NCI-H345 treated with DMSO at 0.1 percent for 48 hours (cell line): ENCODE measurements at regions not wholly inside any gene's neighbourhood (a gene's known extent, or its start where the extent isn't known, plus 50 kb on each side); places are given as distances from the start of the nearest gene placed in this dataset.

ENCODE experiments used
- DNase-seq: peaks from one replicate; lab custom pipeline; 2025; ENCODE audit not compliant: unreplicated experiment; lab: John Stamatoyannopoulos, UW

DNA sequence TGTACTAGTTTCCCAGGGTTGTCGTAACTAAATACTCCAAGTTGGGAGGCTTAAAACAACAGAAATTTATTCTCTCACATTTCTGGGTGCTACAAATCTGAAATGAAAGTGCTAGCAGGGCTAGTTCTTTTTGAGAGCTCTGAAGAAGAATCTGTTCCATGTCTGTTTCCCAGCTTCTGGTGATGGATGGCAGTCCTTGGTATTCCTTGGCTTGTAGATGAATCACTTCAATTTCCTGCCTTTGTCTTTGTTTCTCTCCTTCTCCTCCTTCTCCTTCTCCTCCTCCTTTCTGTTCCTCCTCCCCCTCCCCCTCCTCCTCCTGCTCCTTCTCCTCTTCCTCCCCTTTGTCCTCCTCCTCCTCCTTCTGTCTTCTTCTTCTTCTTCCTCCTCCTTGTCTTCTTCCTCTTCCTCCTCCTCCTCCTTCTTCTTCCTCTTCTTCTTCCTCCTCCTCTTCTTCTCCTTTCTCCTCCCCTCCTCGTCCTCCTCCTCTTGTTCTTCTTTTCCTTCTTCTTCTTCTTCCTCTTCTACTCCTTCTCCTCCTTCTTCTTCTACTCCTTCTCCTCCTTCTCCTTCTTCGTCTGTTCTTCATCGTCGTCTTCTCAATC, 104.7 kb upstream of the ANKRD55 start:
- DNase-seq = no peak

DNA sequence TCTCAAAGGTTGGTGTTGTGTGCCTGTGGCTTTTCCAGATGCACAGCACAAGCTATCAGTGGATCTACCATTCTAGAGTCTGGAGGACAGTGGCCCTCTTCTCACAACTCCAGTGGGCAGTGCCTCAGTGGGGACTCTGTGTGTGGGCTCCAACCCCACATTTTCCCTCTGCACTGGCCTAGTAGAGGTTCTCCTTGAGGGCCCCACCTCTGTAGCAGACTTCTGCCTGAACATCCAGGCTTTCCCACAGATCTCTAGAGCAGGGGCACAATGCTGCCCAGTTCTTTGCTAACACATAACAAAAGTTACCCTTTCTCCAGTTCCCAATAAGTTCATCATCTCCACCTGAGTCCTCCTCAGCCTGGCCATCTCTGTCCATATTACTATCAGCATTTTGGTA, 102.1 kb upstream of the ANKRD55 start:
- DNase-seq = no peak

DNA sequence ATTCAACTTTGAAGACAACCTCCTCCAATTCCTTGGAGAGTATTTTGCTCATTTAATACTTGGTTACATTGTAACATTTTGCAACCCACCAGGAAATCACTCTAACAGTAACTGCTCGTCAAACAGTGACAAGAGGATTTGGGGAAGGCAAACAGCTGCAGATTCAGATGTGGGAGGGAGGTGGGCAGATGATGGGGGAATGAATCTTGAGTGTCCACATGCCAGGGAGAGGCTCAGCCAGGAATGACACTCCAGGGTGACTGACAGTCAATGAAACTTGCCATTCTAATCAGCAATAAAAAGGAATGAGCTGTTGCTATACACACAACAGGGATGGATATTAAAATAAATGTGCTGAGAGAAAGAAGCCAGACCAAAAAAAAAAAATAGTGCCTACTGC, 97.7 kb upstream of the ANKRD55 start:
- no peak for DNase-seq

DNA sequence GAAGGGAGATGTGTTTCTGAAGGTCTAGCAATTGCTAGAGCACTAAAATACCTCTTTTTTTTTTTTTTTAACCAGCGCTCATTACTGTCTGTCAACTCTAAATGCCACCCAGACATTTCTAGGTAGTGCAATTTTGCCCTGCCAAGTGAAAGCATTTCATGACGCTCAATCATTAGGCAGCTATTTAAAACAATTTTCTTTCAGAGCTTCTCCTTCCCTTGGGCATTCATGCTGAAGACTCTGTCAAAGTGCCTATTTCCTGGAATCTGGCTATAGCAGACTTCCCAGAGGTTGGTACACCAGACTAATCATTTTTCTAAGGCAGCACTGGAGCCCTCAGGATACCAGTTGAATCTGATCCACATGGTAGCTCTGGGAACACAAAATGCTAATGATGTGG, 97.0 kb upstream of the ANKRD55 start:
- DNase-seq = no peak

DNA sequence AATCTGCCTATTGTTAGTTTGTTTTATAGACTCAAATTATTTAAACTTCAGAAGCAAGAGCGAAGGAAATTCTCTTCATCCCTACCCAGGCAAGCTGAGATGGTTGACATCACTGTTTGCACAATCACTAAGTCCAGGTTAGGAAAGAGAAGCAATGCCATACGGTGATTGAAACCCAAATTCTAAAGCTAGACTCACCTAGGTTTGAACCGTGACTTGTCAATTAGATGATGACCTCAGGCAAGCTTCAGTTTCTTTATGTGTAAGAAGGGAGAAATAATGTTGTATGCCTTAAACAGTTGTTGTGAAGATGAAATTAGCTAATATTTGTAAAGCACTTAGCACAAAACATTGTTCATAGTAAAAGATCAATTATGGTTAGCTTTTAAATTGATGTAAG, 96.5 kb upstream of the ANKRD55 start:
- DNase-seq = no peak

DNA sequence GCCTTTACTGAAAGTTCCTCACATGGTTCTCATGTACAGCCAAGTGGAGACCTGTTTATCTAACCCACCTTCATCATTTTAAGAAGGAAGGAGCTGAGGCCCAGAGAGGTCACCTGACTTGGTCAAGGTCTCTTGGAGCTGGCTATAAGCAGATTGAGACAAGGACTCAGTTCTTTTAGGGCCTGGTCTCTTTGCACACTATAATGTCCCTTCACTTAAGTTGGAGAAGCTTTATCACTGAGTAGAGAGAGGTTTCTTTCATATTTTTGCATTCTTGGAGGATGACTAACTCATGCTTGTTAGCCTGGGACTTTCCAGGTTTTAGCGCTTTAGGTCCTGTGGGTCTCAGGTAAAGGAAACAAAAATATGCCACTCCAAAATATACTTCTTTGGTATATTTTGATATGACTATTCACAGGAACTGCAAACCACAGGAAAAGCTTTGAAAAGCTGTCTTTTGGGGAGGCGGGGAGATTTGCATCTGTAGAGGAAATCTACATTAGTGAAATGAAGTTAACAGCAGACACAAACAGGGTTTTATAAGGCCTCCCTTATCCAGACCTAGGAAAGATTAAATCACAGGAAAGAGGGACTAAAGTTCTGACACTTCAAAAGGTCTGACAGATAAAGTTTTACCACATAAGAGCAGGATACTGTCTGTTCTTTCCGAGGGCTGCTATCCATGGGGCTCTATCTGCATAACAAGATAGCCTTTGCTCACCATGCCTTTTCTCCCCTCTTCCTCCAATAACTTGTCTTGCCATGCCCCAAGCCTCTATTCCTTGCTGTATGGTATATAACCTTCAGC, 95.8 kb upstream of the ANKRD55 start:
- no peak for DNase-seq

DNA sequence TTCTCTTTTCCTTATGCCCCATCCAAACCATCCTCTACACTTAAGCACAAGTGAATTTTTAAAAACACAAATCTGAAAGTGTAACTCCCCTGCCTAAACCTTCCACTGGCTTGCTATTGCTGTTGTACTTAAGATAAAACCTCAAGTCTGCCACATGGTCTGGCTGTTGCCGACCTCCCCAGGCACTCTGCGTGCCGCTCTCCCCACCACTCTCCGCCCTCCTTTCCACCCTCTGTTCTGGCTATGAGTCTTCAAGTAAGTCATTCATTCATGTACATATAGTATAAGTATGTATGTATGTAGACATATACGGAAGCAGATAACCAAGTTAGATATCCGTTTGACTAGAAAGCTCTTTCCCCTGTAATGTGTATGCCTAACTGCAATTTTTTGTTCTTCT, 94.7 kb upstream of the ANKRD55 start:
- DNase-seq = no peak

DNA sequence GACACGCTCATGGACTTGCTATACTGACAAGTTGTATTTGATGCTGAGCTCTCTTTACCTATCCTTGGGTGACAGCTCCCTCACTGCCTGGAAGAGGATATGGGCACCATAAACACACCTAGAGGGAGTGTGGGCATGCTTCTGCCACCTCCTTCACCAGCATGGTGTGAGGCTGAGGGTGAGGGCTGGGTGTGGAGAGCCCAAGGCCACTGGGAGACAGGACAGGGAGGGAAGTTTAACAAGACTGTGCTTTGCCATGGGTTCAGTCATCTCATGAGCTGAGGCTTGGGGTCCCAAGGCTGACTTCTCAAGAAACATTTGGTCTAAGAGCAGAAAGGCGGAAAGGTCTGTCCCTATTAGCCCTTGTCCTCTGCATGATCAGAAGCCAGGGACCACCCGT, 93.6 kb upstream of the ANKRD55 start:
- no peak for DNase-seq

DNA sequence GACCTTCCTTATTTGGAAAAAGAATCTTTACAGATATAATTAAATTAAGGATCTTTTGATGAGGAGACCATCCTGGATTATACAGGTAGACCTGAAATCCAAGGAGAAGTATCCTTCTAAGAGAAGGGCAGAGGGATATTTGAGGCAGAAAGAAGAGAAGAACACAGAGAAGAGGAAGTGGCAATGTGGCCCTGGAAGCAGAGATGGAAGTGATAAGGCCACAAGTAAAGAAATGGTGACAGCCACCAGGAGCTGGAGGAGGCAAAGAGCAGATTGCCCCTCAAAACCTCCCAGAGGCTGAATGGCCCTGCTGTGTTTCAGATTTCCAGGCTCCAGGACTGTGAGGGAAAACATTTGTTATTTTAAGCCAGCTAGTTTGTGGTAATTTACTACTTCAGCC, 93.0 kb upstream of the ANKRD55 start:
- DNase-seq = no peak

DNA sequence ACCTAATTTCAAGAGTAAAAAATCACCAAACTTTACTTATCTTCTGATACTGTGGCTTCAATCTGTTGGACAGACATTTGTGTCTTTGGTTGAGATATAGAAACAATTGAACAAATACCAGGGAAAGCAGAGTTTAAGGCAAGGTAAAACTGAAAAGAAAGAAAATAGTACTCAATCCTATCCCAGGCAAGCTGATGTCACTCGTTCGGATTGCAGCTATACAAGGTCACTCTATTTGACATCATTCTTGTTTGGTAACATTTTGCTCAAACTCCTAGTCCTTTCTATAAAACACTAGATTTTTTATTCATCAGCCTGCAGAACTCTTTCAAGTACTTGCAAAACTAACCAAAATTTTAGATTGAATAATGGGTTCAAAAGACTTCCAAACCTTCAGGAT, 91.9 kb upstream of the ANKRD55 start:
- DNase-seq = no peak

DNA sequence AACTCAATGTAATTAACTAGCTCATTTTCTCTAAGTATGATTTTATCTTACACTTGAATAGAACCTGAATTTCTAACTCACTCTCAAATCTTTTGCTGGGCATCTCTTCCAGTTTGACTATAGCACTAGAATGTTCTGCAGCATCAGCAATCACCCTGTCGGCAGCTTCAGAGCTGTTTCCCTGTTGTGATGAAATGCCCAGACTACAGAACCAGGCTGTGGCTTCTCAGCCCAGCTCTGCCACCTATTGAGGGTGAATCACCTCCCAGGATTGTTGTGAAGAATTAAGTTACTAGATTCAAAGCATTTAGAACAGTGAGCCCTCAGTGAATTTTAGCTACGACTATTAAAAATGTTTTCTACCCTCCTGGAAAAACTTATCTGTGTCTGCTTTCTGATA, 90.4 kb upstream of the ANKRD55 start:
- no peak for DNase-seq

DNA sequence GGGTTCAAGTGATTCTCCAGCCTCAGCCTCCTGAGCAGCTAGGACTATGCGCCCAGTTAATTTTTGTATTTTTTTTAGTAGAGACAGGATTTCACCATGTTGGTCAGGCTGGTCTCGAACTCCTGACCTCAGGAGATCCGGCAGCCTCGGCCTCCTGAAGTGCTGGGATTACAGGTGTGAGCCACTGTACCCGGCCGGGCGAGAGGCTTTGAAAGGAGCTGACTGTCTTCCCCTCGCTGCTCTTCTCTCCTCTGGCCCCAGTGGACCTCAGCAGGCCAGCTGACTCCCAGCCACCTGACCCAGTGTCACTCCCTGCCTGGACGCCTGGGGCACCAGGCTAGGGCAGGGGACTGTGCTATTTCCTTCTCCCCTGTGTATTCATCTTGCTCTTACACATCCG, 89.5 kb upstream of the ANKRD55 start:
- no peak for DNase-seq

DNA sequence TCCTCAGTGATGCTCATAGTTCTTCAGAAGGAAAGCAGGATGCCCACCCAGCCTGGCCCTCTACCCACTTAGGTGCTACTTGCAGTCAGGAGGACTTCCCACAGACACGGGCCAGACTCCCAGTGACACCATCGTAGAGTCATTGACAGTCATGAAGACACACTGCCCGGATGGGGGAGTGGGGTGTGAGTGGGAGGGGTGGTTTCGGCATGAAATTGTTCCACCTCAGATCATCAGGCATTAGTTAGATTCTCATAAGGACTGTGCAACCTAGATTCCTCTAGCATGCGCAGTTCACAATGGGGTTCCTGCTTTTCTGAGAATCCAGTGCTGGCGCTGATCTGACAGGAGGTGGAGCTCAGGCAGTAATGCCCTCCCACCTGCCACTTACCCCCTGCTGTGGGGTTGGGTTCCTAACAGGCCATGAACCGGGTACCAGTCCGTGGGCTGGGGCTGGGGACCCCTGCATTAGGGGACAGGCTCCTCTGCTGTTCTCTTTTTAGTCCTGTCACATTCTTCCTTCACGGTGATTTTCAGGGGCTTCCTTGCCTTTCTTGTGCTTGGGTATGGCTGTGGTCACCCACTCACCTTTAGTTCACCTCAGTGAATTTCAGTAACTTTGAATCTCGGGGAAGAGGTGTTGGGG, 88.2 kb upstream of the ANKRD55 start:
- DNase-seq = no peak

DNA sequence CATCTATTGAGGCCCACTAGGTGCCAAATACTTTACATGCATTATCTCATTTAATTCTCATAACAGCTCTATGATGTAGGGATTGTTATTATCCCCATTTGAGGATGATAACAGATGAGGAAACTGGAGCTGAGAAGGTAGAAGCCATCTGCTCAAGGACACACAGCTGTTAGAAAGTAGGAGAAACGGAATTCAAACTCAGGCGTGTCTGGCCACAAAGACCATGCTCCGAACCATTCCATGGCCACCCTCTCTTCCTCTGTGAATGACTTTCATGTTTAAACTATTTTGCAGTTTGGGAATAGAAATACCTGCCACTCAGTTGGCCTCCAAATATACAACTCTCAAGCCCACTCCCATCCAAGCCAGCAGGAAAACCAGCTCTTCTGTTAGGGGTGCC, 87.6 kb upstream of the ANKRD55 start:
- no peak for DNase-seq

DNA sequence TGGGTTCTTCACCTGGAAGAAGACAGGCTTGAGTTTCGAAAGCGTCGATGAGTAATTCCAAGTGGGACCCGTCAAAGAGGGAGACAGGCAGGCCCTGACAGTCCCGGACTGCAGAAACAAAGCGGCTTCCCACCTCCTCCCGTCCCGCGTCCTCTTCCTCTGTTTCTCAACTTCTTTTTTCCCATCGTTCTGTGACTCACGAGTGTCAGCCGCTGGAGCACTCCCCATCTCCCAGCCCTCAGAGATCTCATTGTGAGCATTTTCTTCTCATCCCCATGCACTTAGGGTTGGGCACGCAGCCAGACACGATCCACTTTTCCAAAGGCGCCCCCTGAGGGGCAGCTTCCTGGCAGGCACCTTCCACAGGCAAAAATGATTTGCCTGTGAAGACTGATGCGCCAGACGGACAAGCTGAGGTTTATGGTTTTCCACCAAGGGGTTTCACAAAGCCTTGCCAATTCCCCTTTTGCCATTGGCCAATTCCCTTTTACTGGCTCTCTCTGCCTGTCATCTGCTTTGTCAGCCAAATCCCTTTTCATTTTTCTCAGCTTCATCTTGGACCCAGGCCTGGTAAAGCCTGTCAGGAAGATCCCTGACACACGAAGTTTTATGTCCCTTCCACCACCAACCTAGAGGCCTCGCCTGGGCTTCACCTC, 86.5 kb upstream of the ANKRD55 start:
- peak; percentile 45 for DNase-seq

DNA sequence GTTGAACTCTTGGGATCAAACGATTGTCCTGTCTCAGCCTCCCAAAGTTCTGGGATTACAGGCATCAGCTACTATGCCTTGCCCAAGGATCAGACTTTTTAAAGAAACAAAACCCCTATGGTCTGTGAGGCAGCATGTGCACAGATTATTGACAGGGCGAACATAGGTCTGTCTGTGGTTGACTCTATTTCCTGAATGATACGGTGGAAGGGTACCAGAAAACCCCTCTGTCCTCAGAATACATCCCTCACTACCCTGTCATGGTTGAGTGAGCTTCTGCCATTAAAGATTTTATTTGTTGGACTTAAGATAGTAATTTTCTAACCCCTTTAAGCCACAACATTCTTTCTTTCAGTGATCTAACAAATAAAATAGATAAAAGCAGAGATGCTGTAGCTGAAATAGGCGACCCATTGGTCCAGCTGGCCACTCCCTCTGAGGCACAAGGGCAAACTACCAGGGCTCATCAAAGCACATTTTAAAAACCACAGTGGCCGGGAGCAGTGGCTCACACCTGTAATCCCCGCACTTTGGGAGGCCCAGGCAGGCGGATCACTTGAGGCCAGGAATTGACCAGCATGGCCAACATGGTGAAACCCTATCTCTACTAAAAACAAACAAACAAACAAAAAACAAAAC, 84.9 kb upstream of the ANKRD55 start:
- DNase-seq = no peak

DNA sequence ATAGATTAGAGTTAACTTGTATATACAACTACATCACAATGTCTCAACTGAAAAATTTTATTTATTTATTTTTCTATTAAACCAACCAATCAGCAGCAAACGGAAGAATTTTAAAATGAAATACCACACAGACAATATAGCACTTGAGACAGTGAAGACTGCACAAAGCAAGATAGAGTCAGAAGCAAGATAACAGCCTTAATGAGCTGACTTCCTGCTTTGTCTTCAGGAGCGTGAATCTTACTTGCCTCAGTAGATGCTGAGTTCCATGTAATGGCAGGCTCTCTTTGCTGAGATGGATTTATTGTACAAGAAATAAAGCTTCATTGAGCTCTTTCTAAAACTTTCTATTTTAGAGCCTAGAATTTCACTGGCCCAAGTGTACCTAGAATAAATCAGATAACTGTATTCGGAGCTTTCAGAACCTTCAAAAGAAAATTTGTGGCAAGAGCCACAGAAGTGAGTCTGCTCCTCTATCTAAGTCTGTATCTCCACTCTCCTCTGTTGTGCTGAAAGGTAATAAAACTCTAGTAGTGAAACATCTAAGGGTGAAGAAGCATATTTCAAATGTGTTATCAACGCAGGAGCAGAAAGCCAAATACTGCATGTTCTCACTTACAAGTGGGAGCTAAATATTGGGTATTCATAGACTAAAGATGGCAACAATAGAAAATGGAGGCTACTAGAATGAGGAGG, 83.3 kb upstream of the ANKRD55 start:
- no peak for DNase-seq

DNA sequence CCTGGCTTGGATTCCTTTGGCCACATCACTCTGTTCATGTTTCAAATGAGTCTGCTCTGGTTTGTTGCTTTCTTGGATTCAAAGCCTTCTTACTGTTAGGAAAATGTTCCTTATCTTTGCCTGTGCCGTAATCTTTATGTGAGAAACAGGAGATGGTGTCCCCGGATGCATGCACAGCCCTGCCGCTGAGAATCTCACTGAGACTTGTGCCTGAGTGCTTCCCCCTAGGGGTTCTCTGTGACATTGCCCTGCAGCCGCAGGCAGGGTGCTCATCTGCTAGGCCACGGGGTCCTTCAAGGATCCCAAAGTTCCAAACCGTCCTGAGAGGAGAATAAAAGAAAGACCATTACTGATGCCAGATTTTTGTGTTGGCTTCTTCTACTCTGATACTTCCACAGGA, 81.4 kb upstream of the ANKRD55 start:
- no peak for DNase-seq

DNA sequence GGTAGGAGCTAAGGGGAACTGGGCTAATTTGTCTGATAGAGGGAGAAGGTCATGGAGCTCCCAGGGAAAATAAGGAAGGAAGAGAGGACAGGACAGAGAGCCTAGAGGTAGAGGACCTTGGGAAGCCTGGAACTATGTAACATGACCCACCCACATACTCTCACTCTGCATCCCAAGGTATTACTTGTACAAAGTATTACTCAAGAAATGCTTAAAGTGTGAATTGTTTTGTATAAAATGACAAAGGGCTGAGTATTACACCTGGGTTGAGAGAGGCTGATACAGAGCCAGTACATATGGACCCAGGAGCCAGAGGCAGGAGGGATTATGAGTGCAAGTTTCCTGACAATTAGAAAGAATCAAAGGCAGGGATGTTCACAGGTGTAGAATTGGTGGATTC, 80.5 kb upstream of the ANKRD55 start:
- DNase-seq = no peak

DNA sequence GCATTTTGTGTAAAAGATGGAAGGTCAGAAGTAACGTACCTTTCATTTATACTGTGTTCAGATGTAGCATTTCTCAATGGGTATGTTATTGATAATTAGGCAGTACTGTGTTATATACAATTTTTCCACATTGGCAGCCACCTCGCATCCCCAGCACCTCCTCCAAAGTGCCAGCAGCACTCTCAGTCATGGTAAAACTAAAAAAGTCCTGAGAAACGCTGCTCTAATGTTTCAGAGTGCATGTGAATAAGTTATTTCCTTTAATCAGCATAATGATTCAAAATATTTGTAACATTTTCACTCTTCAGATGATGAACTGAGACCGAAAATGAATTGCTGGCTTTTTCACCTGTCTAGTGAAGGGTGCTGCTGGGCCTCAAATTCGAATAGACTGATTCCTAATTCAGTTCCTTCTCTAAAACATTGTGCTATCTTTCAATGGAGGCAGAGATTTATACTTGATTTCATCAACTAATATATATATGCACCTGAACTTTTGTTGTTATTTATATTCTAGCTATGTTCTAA, 79.9 kb upstream of the ANKRD55 start:
- DNase-seq = no peak
